B cell (primary cell): ENCODE measurements at regions not wholly inside any gene's neighbourhood (a gene's known extent, or its start where the extent isn't known, plus 50 kb on each side); places are given as distances from the start of the nearest gene placed in this dataset.

ENCODE experiments used
- ATAC-seq: fragments of 200-7000 bp; cut with Tn5 transposase; one replicate; pipeline ENCODE4 v1.10.0; 2021; ENCODE audit warnings: low read depth, mild to moderate bottlenecking, moderate number of reproducible peaks, moderate library complexity
- CTCF ChIA-PET: fragments of 350-600 bp; sonication (Branson Sonifier 250); formaldehyde crosslinking; loops from one replicate; lab custom pipeline; 2021; ENCODE audit warnings: antibody characterized with exemption, inconsistent platforms; lab: Charles Lee
- POLR2A ChIA-PET: fragments of 350-600 bp; sonication (Branson Sonifier 250); formaldehyde crosslinking; loops from one replicate; lab custom pipeline; 2021; ENCODE audit warnings: antibody characterized with exemption; lab: Charles Lee
- DNase-seq: peaks from one replicate; pipeline ENCODE4 v3.0.0; 2013
- H2AFZ ChIP-seq: 2 replicates; pipeline ENCODE4 v1.6.1; 2012; ENCODE audit warnings: mild to moderate bottlenecking, low read depth, low read length; ENCODE audit not compliant: insufficient read depth, poor library complexity, severe bottlenecking
- H3K27ac ChIP-seq, 2 donors: 1 replicate in 1 of 2; 2 replicates in 1 of 2; pipeline ENCODE4 v1.5.1; 2012 to 2013; ENCODE audit warnings: low read length in 2 of 2, mild to moderate bottlenecking in 2 of 2, moderate library complexity in 1 of 2
- H3K27me3 ChIP-seq, 4 experiments: fragments of 200-600 bp in 1 of 4; sonication (generic) in 1 of 4; replicated peaks in 1 of 4; 1 replicate in 2 of 4; 2 replicates in 2 of 4; pipeline versions ENCODE4 v1.6.1 to v1.7.0; 2013 to 2016; ENCODE audit warnings: low read length in 3 of 4, mild to moderate bottlenecking in 2 of 4, mixed read lengths in 1 of 4, moderate library complexity in 1 of 4; ENCODE audit not compliant: insufficient read depth in 4 of 4, control insufficient read depth in 3 of 4; ENCODE audit errors: control extremely low read depth in 1 of 4
- H3K36me3 ChIP-seq, 2 experiments: replicated peaks in 1 of 2; 1 replicate in 1 of 2; 2 replicates in 1 of 2; pipeline versions ENCODE4 v1.6.1 to v1.7.1; 2013; ENCODE audit warnings: low read length in 1 of 2; ENCODE audit not compliant: insufficient read depth in 2 of 2, control insufficient read depth in 1 of 2; ENCODE audit errors: control extremely low read depth in 1 of 2, extremely low read depth in 1 of 2
- H3K4me1 ChIP-seq, 2 donors: fragments of 200-600 bp in 1 of 2; sonication (generic) in 1 of 2; 1 replicate in 1 of 2; 2 replicates in 1 of 2; pipeline versions ENCODE4 v1.5.1 to v1.6.1; 2013 to 2017; ENCODE audit warnings: low read length in 2 of 2; ENCODE audit not compliant: control insufficient read depth in 2 of 2, insufficient read depth in 2 of 2
- H3K4me2 ChIP-seq: replicated peaks from 2 replicates; pipeline ENCODE3; 2012; ENCODE audit warnings: mild to moderate bottlenecking, low read depth, low read length; ENCODE audit not compliant: poor library complexity, severe bottlenecking
- H3K4me3 ChIP-seq, 5 experiments: fragments of 200-600 bp in 1 of 5; sonication (generic) in 1 of 5; 1 replicate in 3 of 5; 2 replicates in 2 of 5; pipeline versions ENCODE4 v1.5.1 to v1.7.0; 2011 to 2016; ENCODE audit warnings: low read length in 4 of 5, mild to moderate bottlenecking in 4 of 5, low read depth in 2 of 5, control low read depth in 1 of 5, moderate library complexity in 1 of 5; ENCODE audit not compliant: insufficient read depth in 1 of 5; ENCODE audit errors: control extremely low read depth in 1 of 5, extremely low read depth in 1 of 5
- H3K79me2 ChIP-seq: fragments of 200-600 bp; sonication (generic); one replicate; pipeline ENCODE4 v1.6.0; 2016; ENCODE audit warnings: low read length; ENCODE audit not compliant: control insufficient read depth, insufficient read depth
- H3K9ac ChIP-seq: fragments of 200-600 bp; sonication (generic); 2 replicates; pipeline ENCODE4 v1.6.1; 2017; ENCODE audit warnings: mild to moderate bottlenecking, low read length, moderate library complexity
- H3K9me3 ChIP-seq, 3 donors: one replicate each; pipeline versions ENCODE4 v1.6.1 to v1.7.1; 2013; ENCODE audit warnings: low read length in 2 of 3; ENCODE audit not compliant: control insufficient read depth in 2 of 3, insufficient read depth in 1 of 3; ENCODE audit errors: control extremely low read depth in 1 of 3
- H4K20me1 ChIP-seq: 2 replicates; pipeline ENCODE4 v1.6.0; 2012; ENCODE audit warnings: mild to moderate bottlenecking, low read length; ENCODE audit not compliant: insufficient read depth, control insufficient read depth, poor library complexity, severe bottlenecking
- H3K27ac Mint-ChIP-seq: one replicate; pipeline ENCODE4 v1.8.0; 2021; ENCODE audit warnings: mixed read lengths
- H3K27me3 Mint-ChIP-seq: one replicate; pipeline ENCODE4 v1.8.0; 2021; ENCODE audit warnings: mixed read lengths
- H3K4me1 Mint-ChIP-seq: one replicate; pipeline ENCODE4 v1.8.0; 2021; ENCODE audit warnings: mixed read lengths
- H3K4me3 Mint-ChIP-seq: one replicate; pipeline ENCODE4 v1.8.0; 2021; ENCODE audit warnings: mixed read lengths
- H3K9me3 Mint-ChIP-seq: one replicate; pipeline ENCODE4 v1.8.0; 2022; ENCODE audit warnings: mixed read lengths; ENCODE audit not compliant: insufficient read depth
- EZH2 ChIP-seq: IDR thresholded peaks from 2 replicates; pipeline ENCODE4 v1.6.1; 2012; ENCODE audit warnings: borderline replicate concordance, low read depth, mild to moderate bottlenecking, moderate library complexity, low read length; ENCODE audit not compliant: insufficient read depth, poor library complexity, severe bottlenecking
- WGBS: methylation state at CpG from one replicate; pipeline ENCODE4 v1.1.5; 2013; ENCODE audit warnings: missing lambda C conversion rate; ENCODE audit not compliant: insufficient coverage; 5-methylcytosine and 5-hydroxymethylcytosine counted together
- intact Hi-C: fragments of 100-400 bp; cut with micrococcal nuclease; formaldehyde crosslinking; loops from one replicate; pipeline ENCODE4 v1.10.0; 2022
- TF ChIP-seq, protein P1 (sequence below): fragments of 200-600 bp; IDR thresholded peaks from one replicate; pipeline ENCODE4 v1.8.0; 2022; ENCODE audit warnings: antibody characterized with exemption, mild to moderate bottlenecking

DNA sequence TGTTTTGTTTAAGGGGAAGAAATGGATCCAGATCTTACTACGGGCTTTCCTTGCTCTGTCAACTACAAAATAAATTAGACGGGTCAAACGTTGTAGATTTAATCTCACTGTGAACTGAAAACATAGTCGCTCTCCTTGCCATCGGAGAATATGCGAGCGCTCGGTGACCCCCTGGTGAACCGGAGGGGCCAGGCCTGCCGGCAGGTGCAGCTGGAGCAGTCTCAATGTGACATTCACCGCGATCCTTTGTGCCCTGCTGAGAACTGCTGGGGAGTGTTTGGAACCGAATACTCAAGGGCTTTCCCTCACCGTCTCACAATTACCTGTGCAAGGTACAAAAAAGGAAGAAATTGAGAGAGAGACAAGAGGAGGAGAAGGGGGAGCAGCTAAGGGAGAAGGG lies 174.1 kb upstream of the GPR26 start:
- no peak overlapping the region for H3K27ac Mint-ChIP-seq
- H3K9ac ChIP-seq: no peak overlapping the region

GRCh38 chr10:123494301-123494808 lies 171.8 kb upstream of the GPR26 start:
- H3K36me3 ChIP-seq: no peaks in the 10 kb centered on the region
- H3K4me2 ChIP-seq: no peak overlapping the region
- 87% methylated on average over 3 of the region's 5 CpGs for WGBS
- H3K79me2 ChIP-seq: no peaks in the 10 kb centered on the region
- no peak overlapping the region for H3K4me3 ChIP-seq
- POLR2A ChIA-PET: no interaction called here
- no peaks in the 10 kb centered on the region for H3K9me3 ChIP-seq
- no peak overlapping the region for H3K27ac Mint-ChIP-seq
- no peaks in the 10 kb centered on the region for H3K4me1 Mint-ChIP-seq
- no peaks in the 10 kb centered on the region for H3K4me1 ChIP-seq
- H3K27ac ChIP-seq: no peak overlapping the region
- H2AFZ ChIP-seq: no peak overlapping the region
- peaks cover 11% of the 10 kb centered on the region for H3K27me3 Mint-ChIP-seq
- DNase-seq: no peak
- CTCF ChIA-PET: no interaction called here
- no peak overlapping the region for H3K4me3 Mint-ChIP-seq
- intact Hi-C loops: no loop called here
- H4K20me1 ChIP-seq: no peaks in the 10 kb centered on the region
- TF ChIP-seq, protein P1, sequence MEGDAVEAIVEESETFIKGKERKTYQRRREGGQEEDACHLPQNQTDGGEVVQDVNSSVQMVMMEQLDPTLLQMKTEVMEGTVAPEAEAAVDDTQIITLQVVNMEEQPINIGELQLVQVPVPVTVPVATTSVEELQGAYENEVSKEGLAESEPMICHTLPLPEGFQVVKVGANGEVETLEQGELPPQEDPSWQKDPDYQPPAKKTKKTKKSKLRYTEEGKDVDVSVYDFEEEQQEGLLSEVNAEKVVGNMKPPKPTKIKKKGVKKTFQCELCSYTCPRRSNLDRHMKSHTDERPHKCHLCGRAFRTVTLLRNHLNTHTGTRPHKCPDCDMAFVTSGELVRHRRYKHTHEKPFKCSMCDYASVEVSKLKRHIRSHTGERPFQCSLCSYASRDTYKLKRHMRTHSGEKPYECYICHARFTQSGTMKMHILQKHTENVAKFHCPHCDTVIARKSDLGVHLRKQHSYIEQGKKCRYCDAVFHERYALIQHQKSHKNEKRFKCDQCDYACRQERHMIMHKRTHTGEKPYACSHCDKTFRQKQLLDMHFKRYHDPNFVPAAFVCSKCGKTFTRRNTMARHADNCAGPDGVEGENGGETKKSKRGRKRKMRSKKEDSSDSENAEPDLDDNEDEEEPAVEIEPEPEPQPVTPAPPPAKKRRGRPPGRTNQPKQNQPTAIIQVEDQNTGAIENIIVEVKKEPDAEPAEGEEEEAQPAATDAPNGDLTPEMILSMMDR: no peak
- no peak for TF ChIP-seq EZH2
- H3K9ac ChIP-seq: no peak overlapping the region
- no peaks in the 10 kb centered on the region for H3K9me3 Mint-ChIP-seq
- H3K27me3 ChIP-seq: no peaks in the 10 kb centered on the region
- ATAC-seq: no peak

More for the DNA sequence above, 174.1 kb upstream of the GPR26 start:
- Histone ChIP-seq H3K79me2 (no peaks in the 10 kb centered on the region), H3K4me3 (no peak overlapping the region), H3K27me3 (peaks cover 0 to 3% (median 0%) of the 10 kb centered on the region in 4 experiments), H3K4me1 (no peaks in the 10 kb centered on the region), H3K27ac (no peak overlapping the region), H3K36me3 (no peaks in the 10 kb centered on the region), H4K20me1 (no peaks in the 10 kb centered on the region), H2AFZ (no peak overlapping the region), H3K9me3 (no peaks in the 10 kb centered on the region), H3K4me2 (no peak overlapping the region)
- 57% methylated on average over 13 of the region's 14 CpGs for WGBS
- H3K4me1 Mint-ChIP-seq: no peaks in the 10 kb centered on the region
- ATAC-seq (no peak), DNase-seq (no peak)
- CTCF ChIA-PET: no interaction called here
- TF ChIP-seq EZH2: no peak
- TF ChIP-seq, protein P1: no peak
- POLR2A ChIA-PET: no interaction called here
- no peaks in the 10 kb centered on the region for H3K9me3 Mint-ChIP-seq
- peaks cover 25% of the 10 kb centered on the region for H3K27me3 Mint-ChIP-seq
- no peak overlapping the region for H3K4me3 Mint-ChIP-seq
- intact Hi-C loops: no loop called here
